ENCODE measurements at regions not wholly inside any gene's neighbourhood (a gene's known extent, or its start where the extent isn't known, plus 50 kb on each side); places are given as distances from the start of the nearest gene placed in this dataset.

- H3K79me2 ChIP-seq (ENCODE audit: control insufficient read depth, insufficient read depth, low read length): no peaks in the 10 kb centered on the region
- BruUV-seq (replicated peaks): no TSS peak
- H3K9me3 ChIP-seq (replicated peaks; ENCODE audit: control insufficient read depth, insufficient read depth, low read length): no peaks in the 10 kb centered on the region
- no peak for FAIRE-seq
- H3K27ac ChIP-seq (ENCODE audit: insufficient read depth, low read depth, low read length): no peak overlapping the region
- no peak for TF ChIP-seq POLR2AphosphoS5 (IDR thresholded peaks at IDR 0.05; ENCODE audit: insufficient read depth, low read depth, low read length)
- no peak for TF ChIP-seq POLR2A (IDR thresholded peaks at IDR 0.05; ENCODE audit: low read depth, low read length)
- no peak for TF ChIP-seq FOS (IDR thresholded peaks at IDR 0.05; ENCODE audit: borderline replicate concordance, insufficient read depth, low read length)
- TF ChIP-seq EZH2 (IDR thresholded peaks at IDR 0.05; ENCODE audit: borderline replicate concordance, low read depth, low read length, severe bottlenecking): no peak
- no peak for TF ChIP-seq CTCF (IDR thresholded peaks at IDR 0.05; ENCODE audit: extremely low read depth in 1 of 2, insufficient read depth in 1 of 2, low read depth in 1 of 2, low read length in 2 of 2)
- no peak for TF ChIP-seq JUN (IDR thresholded peaks at IDR 0.05; ENCODE audit: borderline replicate concordance, insufficient read depth, insufficient read length, low read depth)
- TF ChIP-seq MYC (IDR thresholded peaks at IDR 0.05; ENCODE audit: low read depth, low read length): no peak
- no peak for TF ChIP-seq MAX (IDR thresholded peaks at IDR 0.05; ENCODE audit: insufficient read depth, insufficient read length)
- TF ChIP-seq GATA2 (IDR thresholded peaks at IDR 0.05; ENCODE audit: insufficient read depth, insufficient read length, low read depth, low read length): no peak
- no peaks in the 10 kb centered on the region for H4K20me1 ChIP-seq (replicated peaks; ENCODE audit: control insufficient read depth, extremely low read depth, insufficient read depth, low read length)
- CTCF ChIA-PET: no interaction called here
- H3K4me2 ChIP-seq (ENCODE audit: insufficient read depth, low read length): no peak overlapping the region
- peaks cover 2 to 4% of the 10 kb centered on the region in 2 experiments for H3K27me3 ChIP-seq (ENCODE audit: control insufficient read depth in 2 of 2, insufficient read depth in 2 of 2, low read length in 2 of 2)
- dilution Hi-C loops (cut with MboI; ENCODE audit: extremely low pct_ligation_motif_present, low sequenced_read_pairs) (no loop called here), intact Hi-C loops (cut with micrococcal nuclease) (no loop called here)
- POLR2A ChIA-PET: no interaction called here
- H2AFZ ChIP-seq (ENCODE audit: low read depth, low read length): no peak overlapping the region
- no peak overlapping the region for H3K9ac ChIP-seq (replicated peaks; ENCODE audit: extremely low read depth, insufficient read depth, low read length)
- DNase-seq (ENCODE audit: low read depth, low spot score): no peak
- no peaks in the 10 kb centered on the region for H3K4me1 ChIP-seq (ENCODE audit: control insufficient read depth, extremely low read depth, insufficient read depth, low read length)
- H3K36me3 ChIP-seq (ENCODE audit: control insufficient read depth in 2 of 2, extremely low read depth in 1 of 2, insufficient read depth in 2 of 2, low read length in 2 of 2): no peaks in the 10 kb centered on the region
- H3K9me1 ChIP-seq (replicated peaks; ENCODE audit: control insufficient read depth, extremely low read depth, insufficient read depth, low read length): no peaks in the 10 kb centered on the region
- H3K4me3 ChIP-seq (replicated peaks in 1 of 3; ENCODE audit: insufficient read depth in 1 of 3, low read depth in 1 of 3, low read length in 3 of 3): no peak overlapping the region
These were observed 85.0 kb upstream of the SLC38A4 start for GRCh38 chr12:46910830-46911229.

All from endothelial cell of umbilical vein (primary cell).